HepG2 (cell line): ENCODE measurements at regions not wholly inside any gene's neighbourhood (a gene's known extent, or its start where the extent isn't known, plus 50 kb on each side); places are given as distances from the start of the nearest gene placed in this dataset.

Experiments
- FLYWCH1 ChIP-seq: sonication (generic); formaldehyde crosslinking; IDR thresholded peaks from 2 replicates; pipeline ENCODE4 v1.8.1; 2023; ENCODE audit warnings: mild to moderate bottlenecking, missing genetic modification reagents
- GTF2F1 ChIP-seq: fragments of 150-350 bp; IDR thresholded peaks from 2 replicates; pipeline ENCODE4 v1.6.1; 2014; ENCODE audit warnings: low read length
- PAF1 ChIP-seq: IDR thresholded peaks from 2 replicates; pipeline ENCODE4 v1.6.1; 2016; ENCODE audit warnings: missing genetic modification reagents, missing compliant biosample characterization
- PRDM15 ChIP-seq: sonication (generic); formaldehyde crosslinking; IDR thresholded peaks from 2 replicates; pipeline ENCODE4 v1.4.0; 2020; ENCODE audit warnings: missing genetic modification reagents
- ZNF331 ChIP-seq: sonication (generic); formaldehyde crosslinking; IDR thresholded peaks from 2 replicates; pipeline ENCODE4 v1.4.0; 2020; ENCODE audit warnings: missing genetic modification reagents
- ZNF441 ChIP-seq: sonication (generic); formaldehyde crosslinking; IDR thresholded peaks from 2 replicates; pipeline ENCODE4 v1.7.0; 2021; ENCODE audit warnings: missing genetic modification reagents, borderline replicate concordance
- ZNF614 ChIP-seq: IDR thresholded peaks from 2 replicates; pipeline ENCODE4 v1.6.1; 2018; ENCODE audit warnings: missing biosample characterization, missing genetic modification reagents, inconsistent platforms, borderline replicate concordance
- ZNF776 ChIP-seq: sonication (generic); formaldehyde crosslinking; IDR thresholded peaks from 2 replicates; pipeline ENCODE4 v1.4.0; 2020; ENCODE audit warnings: mild to moderate bottlenecking, missing genetic modification reagents
- ZSCAN21 ChIP-seq: sonication (generic); formaldehyde crosslinking; IDR thresholded peaks from 2 replicates; pipeline ENCODE4 v1.8.0; 2022; ENCODE audit warnings: mild to moderate bottlenecking, missing genetic modification reagents, moderate library complexity, borderline replicate concordance
- TF ChIP-seq, protein P1 (sequence below): sonication (generic); formaldehyde crosslinking; IDR thresholded peaks from 2 replicates; pipeline ENCODE4 v1.8.1; 2023; ENCODE audit warnings: missing genetic modification reagents, mild to moderate bottlenecking, borderline replicate concordance
- TF ChIP-seq, protein P2 (sequence below): sonication (generic); formaldehyde crosslinking; IDR thresholded peaks from 2 replicates; pipeline ENCODE4 v1.4.0; 2020; ENCODE audit warnings: missing genetic modification reagents, mild to moderate bottlenecking, borderline replicate concordance
- TF ChIP-seq, protein P3 (sequence below): sonication (generic); formaldehyde crosslinking; IDR thresholded peaks from 2 replicates; pipeline ENCODE4 v1.9.0; 2021; ENCODE audit warnings: missing genetic modification reagents, borderline replicate concordance
- TF ChIP-seq, protein P4 (sequence below): sonication (generic); formaldehyde crosslinking; IDR thresholded peaks from 2 replicates; pipeline ENCODE4 v1.9.0; 2022; ENCODE audit warnings: missing genetic modification reagents, mild to moderate bottlenecking, borderline replicate concordance

GRCh38 chr1:213417225-213417820, 366.3 kb downstream of the RPS6KC1 start (continued):
- TF ChIP-seq PRDM15 (CRISPR knock-in tag), result no peak
- no peak for TF ChIP-seq ZNF614 (CRISPR knock-in tag)
- TF ChIP-seq, protein P1, sequence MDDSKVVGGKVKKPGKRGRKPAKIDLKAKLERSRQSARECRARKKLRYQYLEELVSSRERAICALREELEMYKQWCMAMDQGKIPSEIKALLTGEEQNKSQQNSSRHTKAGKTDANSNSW, result no peak
- no peak for TF ChIP-seq PAF1 (CRISPR knock-in tag)
- TF ChIP-seq FLYWCH1 (CRISPR knock-in tag), result no peak
- no peak for TF ChIP-seq ZNF776
- TF ChIP-seq ZNF441 (CRISPR knock-in tag), result no peak
- TF ChIP-seq, protein P2, sequence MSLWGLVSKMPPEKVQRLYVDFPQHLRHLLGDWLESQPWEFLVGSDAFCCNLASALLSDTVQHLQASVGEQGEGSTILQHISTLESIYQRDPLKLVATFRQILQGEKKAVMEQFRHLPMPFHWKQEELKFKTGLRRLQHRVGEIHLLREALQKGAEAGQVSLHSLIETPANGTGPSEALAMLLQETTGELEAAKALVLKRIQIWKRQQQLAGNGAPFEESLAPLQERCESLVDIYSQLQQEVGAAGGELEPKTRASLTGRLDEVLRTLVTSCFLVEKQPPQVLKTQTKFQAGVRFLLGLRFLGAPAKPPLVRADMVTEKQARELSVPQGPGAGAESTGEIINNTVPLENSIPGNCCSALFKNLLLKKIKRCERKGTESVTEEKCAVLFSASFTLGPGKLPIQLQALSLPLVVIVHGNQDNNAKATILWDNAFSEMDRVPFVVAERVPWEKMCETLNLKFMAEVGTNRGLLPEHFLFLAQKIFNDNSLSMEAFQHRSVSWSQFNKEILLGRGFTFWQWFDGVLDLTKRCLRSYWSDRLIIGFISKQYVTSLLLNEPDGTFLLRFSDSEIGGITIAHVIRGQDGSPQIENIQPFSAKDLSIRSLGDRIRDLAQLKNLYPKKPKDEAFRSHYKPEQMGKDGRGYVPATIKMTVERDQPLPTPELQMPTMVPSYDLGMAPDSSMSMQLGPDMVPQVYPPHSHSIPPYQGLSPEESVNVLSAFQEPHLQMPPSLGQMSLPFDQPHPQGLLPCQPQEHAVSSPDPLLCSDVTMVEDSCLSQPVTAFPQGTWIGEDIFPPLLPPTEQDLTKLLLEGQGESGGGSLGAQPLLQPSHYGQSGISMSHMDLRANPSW (CRISPR knock-in tag), result no peak
- no peak for TF ChIP-seq ZSCAN21 (CRISPR knock-in tag)
- TF ChIP-seq GTF2F1, result no peak
- TF ChIP-seq ZNF331 (CRISPR knock-in tag), result no peak
- TF ChIP-seq, protein P3, sequence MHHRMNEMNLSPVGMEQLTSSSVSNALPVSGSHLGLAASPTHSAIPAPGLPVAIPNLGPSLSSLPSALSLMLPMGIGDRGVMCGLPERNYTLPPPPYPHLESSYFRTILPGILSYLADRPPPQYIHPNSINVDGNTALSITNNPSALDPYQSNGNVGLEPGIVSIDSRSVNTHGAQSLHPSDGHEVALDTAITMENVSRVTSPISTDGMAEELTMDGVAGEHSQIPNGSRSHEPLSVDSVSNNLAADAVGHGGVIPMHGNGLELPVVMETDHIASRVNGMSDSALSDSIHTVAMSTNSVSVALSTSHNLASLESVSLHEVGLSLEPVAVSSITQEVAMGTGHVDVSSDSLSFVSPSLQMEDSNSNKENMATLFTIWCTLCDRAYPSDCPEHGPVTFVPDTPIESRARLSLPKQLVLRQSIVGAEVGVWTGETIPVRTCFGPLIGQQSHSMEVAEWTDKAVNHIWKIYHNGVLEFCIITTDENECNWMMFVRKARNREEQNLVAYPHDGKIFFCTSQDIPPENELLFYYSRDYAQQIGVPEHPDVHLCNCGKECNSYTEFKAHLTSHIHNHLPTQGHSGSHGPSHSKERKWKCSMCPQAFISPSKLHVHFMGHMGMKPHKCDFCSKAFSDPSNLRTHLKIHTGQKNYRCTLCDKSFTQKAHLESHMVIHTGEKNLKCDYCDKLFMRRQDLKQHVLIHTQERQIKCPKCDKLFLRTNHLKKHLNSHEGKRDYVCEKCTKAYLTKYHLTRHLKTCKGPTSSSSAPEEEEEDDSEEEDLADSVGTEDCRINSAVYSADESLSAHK (CRISPR knock-in tag), result no peak
- TF ChIP-seq, protein P4, sequence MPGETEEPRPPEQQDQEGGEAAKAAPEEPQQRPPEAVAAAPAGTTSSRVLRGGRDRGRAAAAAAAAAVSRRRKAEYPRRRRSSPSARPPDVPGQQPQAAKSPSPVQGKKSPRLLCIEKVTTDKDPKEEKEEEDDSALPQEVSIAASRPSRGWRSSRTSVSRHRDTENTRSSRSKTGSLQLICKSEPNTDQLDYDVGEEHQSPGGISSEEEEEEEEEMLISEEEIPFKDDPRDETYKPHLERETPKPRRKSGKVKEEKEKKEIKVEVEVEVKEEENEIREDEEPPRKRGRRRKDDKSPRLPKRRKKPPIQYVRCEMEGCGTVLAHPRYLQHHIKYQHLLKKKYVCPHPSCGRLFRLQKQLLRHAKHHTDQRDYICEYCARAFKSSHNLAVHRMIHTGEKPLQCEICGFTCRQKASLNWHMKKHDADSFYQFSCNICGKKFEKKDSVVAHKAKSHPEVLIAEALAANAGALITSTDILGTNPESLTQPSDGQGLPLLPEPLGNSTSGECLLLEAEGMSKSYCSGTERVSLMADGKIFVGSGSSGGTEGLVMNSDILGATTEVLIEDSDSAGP, result no peak
